EH (cell line): ENCODE measurements at regions not wholly inside any gene's neighbourhood (a gene's known extent, or its start where the extent isn't known, plus 50 kb on each side); places are given as distances from the start of the nearest gene placed in this dataset.
"Not testable (repeated sequence)": the region's sequence is repeated elsewhere in the genome, so short reads cannot be mapped to it uniquely, and the experiment has no call there.

Experiments used
- DNase-seq: peaks from one replicate; pipeline ENCODE4 v3.0.0-alpha.2; 2015; ENCODE audit warnings: low read depth

DNA sequence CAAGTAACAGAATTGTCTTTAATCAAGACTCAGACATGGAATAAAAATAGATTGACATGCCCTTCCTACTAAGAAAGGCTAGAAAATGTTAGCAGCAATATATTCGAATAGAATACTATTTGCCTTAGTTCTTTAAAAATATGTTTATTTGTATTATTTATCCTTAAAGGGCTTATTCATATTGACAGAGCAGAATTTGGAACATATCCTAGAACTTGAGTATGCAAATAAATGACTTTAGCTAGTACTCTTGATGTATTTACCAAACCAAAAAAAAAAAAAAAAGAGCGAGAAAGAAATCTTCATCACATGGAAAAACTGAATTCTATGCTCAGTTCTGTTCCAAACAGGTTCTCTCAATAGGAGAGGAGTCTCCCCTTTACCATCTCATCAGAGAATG lies 68.9 kb upstream of the PPARGC1A start:
- DNase-seq = no peak

GRCh38 chr4:23957465-23957864 lies 67.6 kb upstream of the PPARGC1A start:
- DNase-seq = no peak

DNA sequence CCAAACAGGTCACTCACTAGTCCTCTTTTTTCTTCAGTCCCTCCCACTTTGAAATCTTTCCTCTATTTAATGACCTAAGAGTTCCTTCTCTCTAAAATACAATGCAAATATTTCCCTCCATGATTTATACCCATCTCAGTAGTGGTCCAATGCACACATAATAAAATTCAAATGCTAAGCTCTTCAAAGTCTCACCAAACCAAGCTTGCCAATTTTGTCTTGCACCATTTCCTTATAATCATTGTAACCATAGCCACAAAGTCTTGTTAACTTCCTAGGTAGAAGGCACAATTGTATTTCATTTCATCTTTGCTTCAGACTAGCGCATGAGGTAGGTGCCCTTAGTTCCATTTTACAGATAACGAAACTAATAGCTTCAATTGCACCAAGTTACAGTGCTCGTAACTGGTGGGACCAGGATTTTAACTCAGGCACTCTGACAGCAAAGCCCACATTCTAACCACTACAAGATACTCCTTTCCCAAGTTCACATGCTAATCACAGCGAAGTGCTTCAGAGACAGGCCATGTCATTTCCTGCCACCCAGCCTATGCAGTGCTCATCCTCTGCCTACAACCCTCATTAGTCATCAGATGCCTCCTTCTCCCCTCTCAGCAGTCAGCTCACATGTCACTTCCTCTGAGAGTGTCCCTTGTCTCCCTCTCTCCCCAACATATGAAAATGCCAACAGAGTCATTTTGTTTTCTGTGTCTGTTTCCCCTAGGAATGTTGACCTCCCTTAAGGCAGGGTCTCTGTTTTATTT lies 66.9 kb upstream of the PPARGC1A start:
- peak; percentile 65 for DNase-seq

DNA sequence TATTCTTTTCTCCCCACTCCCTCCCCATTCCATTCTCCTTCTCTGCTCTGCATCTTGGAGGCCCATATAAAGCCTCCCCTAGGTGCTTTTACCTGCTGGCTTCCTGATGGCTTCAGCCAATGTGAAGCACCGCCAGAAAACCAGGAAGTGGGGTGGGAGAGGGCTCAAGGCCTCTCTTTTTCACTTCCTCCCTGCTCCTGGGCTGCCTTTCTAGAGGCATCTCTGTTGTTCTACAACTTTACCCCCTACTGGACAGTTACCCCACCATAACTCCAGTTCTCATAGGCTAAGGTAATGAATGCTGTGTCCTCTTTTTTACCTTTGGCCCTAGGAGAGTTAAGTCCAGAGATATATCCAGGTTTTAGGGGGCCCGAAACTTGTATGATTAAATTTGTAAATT lies 62.4 kb upstream of the PPARGC1A start:
- no peak for DNase-seq

DNA sequence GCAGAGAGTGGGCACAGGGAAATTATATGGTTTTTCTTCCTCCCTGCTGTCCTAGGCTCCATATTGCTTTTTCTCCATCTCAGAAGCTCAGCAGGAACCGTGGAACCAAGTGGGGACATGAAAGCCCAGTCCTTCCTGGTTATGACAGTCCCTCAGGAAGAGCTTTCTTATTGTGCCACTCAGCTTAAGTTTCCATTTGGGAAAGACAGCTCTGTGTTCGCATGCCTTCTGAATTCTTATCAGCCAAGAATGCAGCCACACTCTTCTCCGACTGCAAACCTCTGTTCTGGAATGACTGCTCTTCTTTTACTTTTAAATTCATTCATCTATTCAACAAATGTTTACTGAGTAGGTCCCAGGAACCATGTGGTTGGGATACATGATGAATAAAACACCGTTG lies 58.0 kb upstream of the PPARGC1A start:
- DNase-seq = no peak

DNA sequence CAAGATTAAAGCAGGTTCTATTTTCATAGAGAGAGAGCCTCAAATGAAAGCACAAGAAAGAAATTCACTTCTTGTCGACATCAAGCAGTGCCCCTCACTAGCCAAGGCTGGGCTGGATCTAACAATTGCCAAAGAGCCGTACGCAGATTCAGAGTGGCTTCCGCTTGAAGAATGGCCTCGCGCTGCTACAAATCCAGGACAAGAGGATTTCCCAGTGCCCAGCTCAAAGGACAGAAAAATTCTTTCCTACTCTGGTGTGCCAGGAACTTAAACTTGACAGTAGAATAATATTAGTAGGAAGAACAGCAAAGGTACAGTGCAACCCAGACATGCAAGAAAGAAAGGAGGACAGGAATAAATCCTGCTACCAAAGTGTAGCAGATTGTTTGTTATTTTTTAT lies 56.5 kb upstream of the PPARGC1A start:
- no peak for DNase-seq

DNA sequence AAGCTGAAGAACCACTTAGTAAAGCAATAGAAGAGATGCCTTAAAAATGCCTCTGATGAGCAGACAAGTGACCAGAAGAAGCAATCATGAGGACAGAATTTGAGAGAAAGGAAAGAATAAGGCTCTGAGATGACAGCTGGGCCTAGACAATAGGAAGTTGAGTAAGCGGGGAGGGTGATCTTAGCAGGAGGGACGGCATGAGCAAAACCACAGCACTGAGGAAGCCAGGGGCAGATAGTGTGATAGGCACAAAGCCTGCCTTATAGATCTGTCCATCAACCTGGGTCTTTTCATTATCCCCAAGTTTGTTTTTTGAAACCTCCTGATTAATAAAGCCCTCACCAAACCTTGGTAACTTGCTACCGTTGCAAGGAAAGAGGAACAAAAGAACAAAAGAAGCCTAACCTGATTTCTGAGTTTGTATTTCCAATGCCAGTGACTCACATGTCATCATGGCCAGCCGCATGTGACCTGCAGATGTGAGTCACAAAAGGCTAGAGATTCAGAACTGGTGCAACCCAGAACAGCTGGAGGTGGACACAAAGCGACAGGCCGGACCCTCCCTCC lies 55.7 kb upstream of the PPARGC1A start:
- peak; percentile 78 for DNase-seq

DNA sequence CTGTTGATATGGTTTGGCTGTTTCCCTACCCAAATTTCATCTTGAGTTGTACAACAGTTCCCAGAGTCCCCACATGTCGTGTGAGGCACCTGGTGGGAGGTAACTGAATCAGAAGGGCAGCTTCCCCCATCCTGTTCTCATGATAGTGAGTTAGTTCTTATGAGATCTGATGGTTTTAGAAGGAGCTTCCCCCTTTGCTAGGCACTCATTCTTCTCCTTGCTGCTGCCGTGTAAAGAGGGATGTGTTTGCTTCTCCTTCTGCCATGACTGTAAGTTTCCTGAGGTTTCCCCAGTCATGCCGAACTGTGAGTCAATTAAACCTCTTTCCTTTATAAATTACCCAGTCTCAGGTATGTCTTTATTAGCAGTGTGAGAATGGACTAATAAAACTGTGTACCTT lies 54.7 kb upstream of the PPARGC1A start:
- DNase-seq = not testable (repeated sequence)

- no peak for DNase-seq
These were observed 53.6 kb upstream of the PPARGC1A start for GRCh38 chr4:23943478-23943877.

DNA sequence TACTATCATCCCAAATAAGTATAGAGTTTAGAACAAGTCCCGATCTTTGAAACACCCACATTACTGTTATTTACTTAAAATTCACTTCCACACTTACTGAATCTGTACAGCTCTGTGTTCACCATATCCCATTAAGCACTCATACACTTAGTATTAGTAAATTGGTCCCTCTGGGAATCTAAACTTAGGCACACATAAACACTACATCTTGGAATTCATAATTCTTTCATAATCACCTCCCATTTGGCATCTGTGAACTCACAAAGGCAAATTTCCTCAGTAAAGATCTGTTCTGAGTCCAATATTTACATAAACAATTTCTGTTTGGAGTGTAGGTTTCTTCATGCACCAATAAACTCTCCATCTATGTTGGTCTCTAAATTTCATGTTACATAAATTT lies 52.6 kb upstream of the PPARGC1A start:
- DNase-seq = no peak
